Hematopoietic multipotent progenitor cell (in vitro differentiated cells): ENCODE measurements at regions not wholly inside any gene's neighbourhood (a gene's known extent, or its start where the extent isn't known, plus 50 kb on each side); places are given as distances from the start of the nearest gene placed in this dataset.

Source experiments
- DNase-seq, 3 donors: peaks; one replicate each; pipeline ENCODE4 v3.0.0-alpha.2; 2011 to 2015; ENCODE audit warnings: low read depth in 2 of 3, low spot score in 2 of 3

- no peak for DNase-seq
Measured at GRCh38 chr6:106035655-106036054, 50.5 kb upstream of the PRDM1 start.

- no peak for DNase-seq
Measured at GRCh38 chr6:106033806-106034205, 52.3 kb upstream of the PRDM1 start.

GRCh38 chr6:106027758-106028157 is 58.4 kb upstream of the PRDM1 start:
- no peak for DNase-seq

GRCh38 chr6:106026748-106027715 is 59.1 kb upstream of the PRDM1 start:
- no peak for DNase-seq

GRCh38 chr6:106025655-106026054 is 60.5 kb upstream of the PRDM1 start:
- DNase-seq: no peak

- DNase-seq: no peak
Measured at GRCh38 chr6:106022801-106023200, 63.3 kb upstream of the PRDM1 start.

GRCh38 chr6:106017454-106017853 is 68.7 kb upstream of the PRDM1 start:
- no peak for DNase-seq

- DNase-seq: no peak
Measured at GRCh38 chr6:106014955-106015354, 71.2 kb upstream of the PRDM1 start.

- no peak for DNase-seq
Measured at GRCh38 chr6:106011476-106011875, 74.7 kb upstream of the PRDM1 start.

- DNase-seq: no peak
Measured at GRCh38 chr6:106005954-106006353, 80.2 kb upstream of the PRDM1 start.

GRCh38 chr6:106005013-106005412 is 81.1 kb upstream of the PRDM1 start:
- DNase-seq: no peak

GRCh38 chr6:106003268-106003987 is 82.7 kb upstream of the PRDM1 start:
- no peak for DNase-seq

GRCh38 chr6:106002005-106002404 is 84.1 kb upstream of the PRDM1 start:
- no peak for DNase-seq

- no peak for DNase-seq
Measured at GRCh38 chr6:106000935-106001334, 85.2 kb upstream of the PRDM1 start.

GRCh38 chr6:105997482-105997881 is 88.7 kb upstream of the PRDM1 start:
- DNase-seq: no peak

- peak in 1 of 3 donors; percentile 51 for DNase-seq
Measured at GRCh38 chr6:105995391-105995865, 90.7 kb upstream of the PRDM1 start.

- DNase-seq: peak; percentile 33 to 72 (median 55)
Measured at GRCh38 chr6:105994591-105995390, 91.3 kb upstream of the PRDM1 start.

GRCh38 chr6:105994118-105994590 is 92.0 kb upstream of the PRDM1 start:
- DNase-seq: peak; percentile 44 to 54 (median 51)

GRCh38 chr6:105993341-105994117 is 92.6 kb upstream of the PRDM1 start:
- peak in 1 of 3 donors; percentile 19 for DNase-seq
